Testis (tissue), 2 donors: ENCODE measurements at regions not wholly inside any gene's neighbourhood (a gene's known extent, or its start where the extent isn't known, plus 50 kb on each side); places are given as distances from the start of the nearest gene placed in this dataset.

Source experiments
- DNase-seq: peaks from one replicate; pipeline ENCODE4 v3.0.0-alpha.2; 2019
- H3K27ac ChIP-seq, 2 donors: fragments of 200-600 bp; sonication (generic); one replicate each; pipeline ENCODE4 v1.5.1; 2019
- H3K27me3 ChIP-seq: fragments of 200-600 bp; sonication (generic); one replicate; pipeline ENCODE4 v1.5.1; 2019
- H3K36me3 ChIP-seq: fragments of 200-600 bp; sonication (generic); one replicate; pipeline ENCODE4 v1.5.1; 2017; ENCODE audit warnings: low read depth; ENCODE audit errors: missing control alignments
- H3K4me1 ChIP-seq: fragments of 200-600 bp; sonication (generic); one replicate; pipeline ENCODE4 v1.5.1; 2019
- H3K4me3 ChIP-seq, 2 donors: fragments of 200-600 bp; sonication (generic); one replicate each; pipeline ENCODE4 v1.5.1; 2017 to 2019
- H3K9me3 ChIP-seq: fragments of 200-600 bp; sonication (generic); one replicate; pipeline ENCODE4 v1.5.1; 2017
- CTCF ChIP-seq, 3 experiments: fragments of 450-650 bp in 2 of 3; fragments of 200-600 bp in 1 of 3; sonication (generic) in 1 of 3; IDR thresholded peaks; one replicate each; pipeline ENCODE4 v1.5.1; 2016 to 2019; ENCODE audit warnings: antibody characterized with exemption in 3 of 3, mild to moderate bottlenecking in 2 of 3, moderate library complexity in 1 of 3
- POLR2A ChIP-seq: fragments of 450-650 bp; IDR thresholded peaks from one replicate; pipeline ENCODE4 v1.6.1; 2017; ENCODE audit warnings: antibody characterized with exemption, mild to moderate bottlenecking, moderate library complexity
- WGBS, 2 donors: methylation state at CpG; one replicate each; pipeline ENCODE4 v1.1.5; 2018; 5-methylcytosine and 5-hydroxymethylcytosine counted together
- intact Hi-C: fragments of 100-400 bp; cut with DNase I; formaldehyde crosslinking; loops from one replicate; pipeline ENCODE4 v1.15.1; 2023; ENCODE audit warnings: low total_unique reads

DNA sequence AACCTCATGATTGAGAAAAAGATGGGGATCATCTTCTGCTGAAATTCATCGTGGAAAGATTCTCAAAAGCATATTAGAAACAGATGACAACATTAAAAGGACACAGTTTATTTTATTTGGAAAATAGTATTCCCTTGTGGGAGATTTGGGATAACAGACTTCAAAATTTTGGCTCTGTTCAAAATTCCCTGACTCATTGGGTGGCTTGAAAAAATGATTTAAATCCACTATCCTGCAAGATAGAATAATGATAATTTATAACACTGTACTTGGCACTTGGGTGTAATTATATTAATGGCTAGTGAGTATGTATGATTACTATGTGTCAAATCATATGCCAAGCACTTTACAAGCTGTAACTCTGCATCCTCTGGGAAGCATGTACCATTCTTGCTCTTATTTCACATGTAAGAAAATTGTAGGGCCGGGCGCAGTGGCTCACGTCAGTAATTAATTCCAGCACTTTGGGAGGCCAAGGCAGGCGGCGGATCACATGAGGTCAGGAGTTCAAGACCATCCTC, 128.8 kb downstream of the LMNTD1 start:
- intact Hi-C loops, result no loop called here
- TF ChIP-seq POLR2A (no peak), CTCF (IDR thresholded peaks at IDR 0.05) (no peak)
- WGBS, 2 donors, result 62 to 80% methylated on average over 6 of the region's 6 CpGs
- Histone ChIP-seq H3K27me3 (no peaks in the 10 kb centered on the region), H3K9me3 (no peaks in the 10 kb centered on the region), H3K36me3 (no peaks in the 10 kb centered on the region), H3K4me3 (no peak overlapping the region), H3K27ac (no peak overlapping the region), H3K4me1 (no peaks in the 10 kb centered on the region)
- DNase-seq, result no peak

- no peaks in the 10 kb centered on the region for H3K36me3 ChIP-seq
- intact Hi-C loops, result no loop called here
- H3K9me3 ChIP-seq, result no peaks in the 10 kb centered on the region
- 45 to 58% methylated on average over 11 of the region's 11 CpGs for WGBS, 2 donors
- no peaks in the 10 kb centered on the region for H3K27me3 ChIP-seq
- no peak for DNase-seq
- H3K4me1 ChIP-seq, result no peaks in the 10 kb centered on the region
- H3K4me3 ChIP-seq, result no peak overlapping the region
- TF ChIP-seq POLR2A, result no peak
- no peak for TF ChIP-seq CTCF (IDR thresholded peaks at IDR 0.05)
- H3K27ac ChIP-seq, result no peak overlapping the region
These were observed 129.6 kb downstream of the LMNTD1 start for GRCh38 chr12:25423355-25424050.

- no peaks in the 10 kb centered on the region for H3K27me3 ChIP-seq
- H3K36me3 ChIP-seq, result no peaks in the 10 kb centered on the region
- H3K27ac ChIP-seq, result no peak overlapping the region
- DNase-seq, result no peak
- no peaks in the 10 kb centered on the region for H3K4me1 ChIP-seq
- no peak for TF ChIP-seq POLR2A
- TF ChIP-seq CTCF (IDR thresholded peaks at IDR 0.05), result no peak
- no peak overlapping the region for H3K4me3 ChIP-seq
- no peaks in the 10 kb centered on the region for H3K9me3 ChIP-seq
- WGBS, 2 donors, result 90 to 95% methylated on average over 1 of the region's 1 CpG
- intact Hi-C loops, result no loop called here
These were observed 130.8 kb downstream of the LMNTD1 start for GRCh38 chr12:25422241-25422640.

DNA sequence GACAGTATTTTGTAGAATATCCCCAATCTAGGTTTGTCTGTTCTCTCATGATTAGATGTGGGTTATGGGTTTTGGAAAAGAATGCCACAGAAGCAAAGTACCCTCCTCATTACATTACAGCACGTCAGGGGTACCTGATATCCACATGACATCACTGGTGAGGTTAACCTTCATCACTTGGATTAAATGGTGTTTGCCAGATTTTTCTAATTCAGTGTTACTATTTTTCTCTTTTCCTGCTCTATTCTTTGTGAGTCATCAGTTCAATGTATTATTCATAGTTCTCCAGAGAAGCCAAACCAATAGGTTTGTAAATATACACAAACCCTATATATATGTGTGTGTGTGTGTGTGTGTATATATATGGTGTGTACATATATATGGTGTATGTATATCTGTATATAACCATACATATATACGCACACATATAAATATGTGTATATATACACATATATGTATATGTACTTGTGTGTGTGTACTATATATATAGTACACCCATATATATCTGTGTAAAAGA, 131.4 kb downstream of the LMNTD1 start:
- Histone ChIP-seq H3K4me3 (no peak overlapping the region), H3K4me1 (no peaks in the 10 kb centered on the region), H3K36me3 (no peaks in the 10 kb centered on the region), H3K9me3 (no peaks in the 10 kb centered on the region), H3K27ac (no peak overlapping the region), H3K27me3 (no peaks in the 10 kb centered on the region)
- no peak for DNase-seq
- WGBS, 2 donors, result 89 to 97% methylated on average over 2 of the region's 2 CpGs
- intact Hi-C loops, result no loop called here
- no peak for TF ChIP-seq POLR2A

DNA sequence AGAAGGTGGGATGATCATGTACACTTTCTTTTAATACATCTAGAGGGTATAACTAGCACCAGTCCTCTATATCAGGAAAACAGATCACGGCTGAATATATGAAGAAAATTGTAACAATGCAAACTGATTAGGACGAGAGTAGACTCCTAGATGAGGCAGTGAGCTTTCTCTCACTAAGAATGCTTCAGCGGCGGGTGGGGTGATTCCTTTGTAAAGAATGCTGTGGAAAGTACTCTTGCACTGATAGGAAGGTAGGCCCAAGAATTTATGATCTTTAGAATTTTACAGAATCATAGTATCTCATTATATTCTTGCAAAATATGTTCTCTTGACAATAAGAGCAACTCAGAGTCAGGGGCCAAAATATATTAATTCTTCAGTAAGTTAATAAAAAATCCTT, 133.0 kb downstream of the LMNTD1 start:
- H3K27ac ChIP-seq, result no peak overlapping the region
- no peak for DNase-seq
- intact Hi-C loops, result no loop called here
- 56 to 65% methylated on average over 4 of the region's 4 CpGs for WGBS, 2 donors
- no peak overlapping the region for H3K4me3 ChIP-seq
- H3K36me3 ChIP-seq, result no peaks in the 10 kb centered on the region
- no peaks in the 10 kb centered on the region for H3K27me3 ChIP-seq
- no peaks in the 10 kb centered on the region for H3K9me3 ChIP-seq
- TF ChIP-seq CTCF (IDR thresholded peaks at IDR 0.05) (no peak), POLR2A (no peak)
- no peaks in the 10 kb centered on the region for H3K4me1 ChIP-seq
